ENCODE measurements at regions not wholly inside any gene's neighbourhood (a gene's known extent, or its start where the extent isn't known, plus 50 kb on each side); places are given as distances from the start of the nearest gene placed in this dataset.

DNA sequence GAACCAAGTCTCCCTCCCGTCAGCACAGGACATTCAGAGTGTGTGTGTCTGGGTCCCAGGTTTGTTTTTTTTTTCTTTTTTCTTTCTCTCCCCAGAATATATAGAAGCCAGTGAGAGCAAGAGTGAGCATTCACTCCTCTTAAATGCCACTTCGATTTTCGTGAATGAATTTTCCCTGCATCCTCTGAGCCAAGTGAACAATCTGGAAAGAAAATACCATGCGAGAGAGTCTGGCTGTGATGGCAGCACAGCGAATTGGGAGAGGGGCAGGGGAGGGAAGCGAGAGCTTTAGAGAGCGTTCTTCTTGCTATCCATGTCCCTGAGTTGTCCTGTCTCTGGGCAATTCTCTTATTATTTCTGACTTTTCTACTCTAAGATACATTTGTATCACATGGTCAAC, 76.0 kb upstream of the RAB3GAP2 start:
- TF ChIP-seq EZH2 (IDR thresholded peaks at IDR 0.05; ENCODE audit: low read length, unreplicated experiment): no peak
- TF ChIP-seq, protein P1, sequence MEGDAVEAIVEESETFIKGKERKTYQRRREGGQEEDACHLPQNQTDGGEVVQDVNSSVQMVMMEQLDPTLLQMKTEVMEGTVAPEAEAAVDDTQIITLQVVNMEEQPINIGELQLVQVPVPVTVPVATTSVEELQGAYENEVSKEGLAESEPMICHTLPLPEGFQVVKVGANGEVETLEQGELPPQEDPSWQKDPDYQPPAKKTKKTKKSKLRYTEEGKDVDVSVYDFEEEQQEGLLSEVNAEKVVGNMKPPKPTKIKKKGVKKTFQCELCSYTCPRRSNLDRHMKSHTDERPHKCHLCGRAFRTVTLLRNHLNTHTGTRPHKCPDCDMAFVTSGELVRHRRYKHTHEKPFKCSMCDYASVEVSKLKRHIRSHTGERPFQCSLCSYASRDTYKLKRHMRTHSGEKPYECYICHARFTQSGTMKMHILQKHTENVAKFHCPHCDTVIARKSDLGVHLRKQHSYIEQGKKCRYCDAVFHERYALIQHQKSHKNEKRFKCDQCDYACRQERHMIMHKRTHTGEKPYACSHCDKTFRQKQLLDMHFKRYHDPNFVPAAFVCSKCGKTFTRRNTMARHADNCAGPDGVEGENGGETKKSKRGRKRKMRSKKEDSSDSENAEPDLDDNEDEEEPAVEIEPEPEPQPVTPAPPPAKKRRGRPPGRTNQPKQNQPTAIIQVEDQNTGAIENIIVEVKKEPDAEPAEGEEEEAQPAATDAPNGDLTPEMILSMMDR (conservative IDR thresholded peaks at IDR 0.05; ENCODE audit: low read depth, low read length): no peak
